ENCODE measurements at regions not wholly inside any gene's neighbourhood (a gene's known extent, or its start where the extent isn't known, plus 50 kb on each side); places are given as distances from the start of the nearest gene placed in this dataset.
"Not testable (repeated sequence)": the region's sequence is repeated elsewhere in the genome, so short reads cannot be mapped to it uniquely, and the experiment has no call there.

GRCh38 chr4:152062936-152063620 is 302.3 kb upstream of the GATB start:
- no peak overlapping the region for H3K27ac ChIP-seq
- H3K36me3 ChIP-seq, result no peaks in the 10 kb centered on the region
- peaks cover 0 to 16% (median 0%) of the 10 kb centered on the region in 9 donors for H3K4me1 ChIP-seq
- no peak for TF ChIP-seq CTCF (IDR thresholded peaks at IDR 0.05)
- peaks cover 0 to 4% (median 0%) of the 10 kb centered on the region in 11 donors for H3K9me3 ChIP-seq
- intact Hi-C loops (cut with DNase I), result no loop called here
- DNase-seq (no peak), ATAC-seq (no peak)
- H3K4me3 ChIP-seq, result no peak overlapping the region
- 47 to 60% methylated on average over 2 of the region's 2 CpGs for WGBS, 2 donors
- no peaks in the 10 kb centered on the region for H3K27me3 ChIP-seq

- WGBS, 2 donors, result 59 to 63% methylated on average over 3 of the region's 3 CpGs
- H3K36me3 ChIP-seq, result no peaks in the 10 kb centered on the region
- TF ChIP-seq CTCF (IDR thresholded peaks at IDR 0.05), result no peak
- peaks cover 0 to 30% (median 0%) of the 10 kb centered on the region in 11 donors for H3K9me3 ChIP-seq
- no peaks in the 10 kb centered on the region for H3K4me1 ChIP-seq
- intact Hi-C loops (cut with DNase I), result loop anchor here in 1 of 10 donors (10.0 kb wide), 1 partner anchor 110 kb away; no protein-coding TSS in a partner anchor
- DNase-seq (no peak), ATAC-seq (no peak)
- no peak overlapping the region for H3K4me3 ChIP-seq
- H3K27me3 ChIP-seq, result no peaks in the 10 kb centered on the region
- H3K27ac ChIP-seq, result no peak overlapping the region
Measured at GRCh38 chr4:152054731-152055130, 293.9 kb upstream of the GATB start.

DNA sequence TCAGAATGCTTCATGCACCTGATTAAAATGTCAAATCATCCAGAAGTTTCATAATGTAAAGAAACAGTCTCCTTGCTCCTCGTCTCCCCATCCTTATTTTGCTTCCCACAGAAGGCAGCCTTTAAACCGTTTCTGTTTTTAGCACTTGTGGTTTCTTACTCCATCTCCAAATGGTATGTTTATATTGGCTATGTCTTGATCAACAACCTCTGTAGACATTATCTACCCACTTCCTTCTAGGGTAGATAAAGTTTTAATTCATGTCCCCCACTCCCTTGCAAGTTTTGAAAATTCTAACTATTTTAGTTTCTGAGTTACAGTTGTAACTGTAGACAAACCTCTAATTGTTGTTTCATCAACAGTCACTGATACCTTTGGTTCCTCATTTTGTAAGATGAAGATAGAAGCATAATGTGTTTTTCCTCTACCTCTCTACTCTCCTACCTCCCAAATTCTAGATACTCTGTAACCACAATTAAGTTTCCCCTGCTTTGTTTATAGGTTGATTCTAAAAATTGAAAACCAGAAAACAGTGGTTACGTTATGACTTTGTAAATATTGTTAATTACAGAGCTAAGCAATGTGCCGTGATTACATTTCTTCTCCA is 291.7 kb upstream of the GATB start:
- Histone ChIP-seq H3K36me3 (no peaks in the 10 kb centered on the region), H3K4me3 (no peak overlapping the region), H3K27ac (no peak overlapping the region), H3K4me1 (no peaks in the 10 kb centered on the region), H3K9me3 (peaks cover 0 to 21% (median 0%) of the 10 kb centered on the region in 11 donors), H3K27me3 (no peaks in the 10 kb centered on the region)
- no peak for ATAC-seq
- DNase-seq, result no peak
- WGBS, 2 donors, result 64 to 77% methylated on average over 4 of the region's 4 CpGs
- intact Hi-C loops (cut with DNase I), result loop anchor here in 1 of 10 donors (10.0 kb wide), 1 partner anchor 112 kb away; no protein-coding TSS in a partner anchor
- no peak for TF ChIP-seq CTCF (IDR thresholded peaks at IDR 0.05)

DNA sequence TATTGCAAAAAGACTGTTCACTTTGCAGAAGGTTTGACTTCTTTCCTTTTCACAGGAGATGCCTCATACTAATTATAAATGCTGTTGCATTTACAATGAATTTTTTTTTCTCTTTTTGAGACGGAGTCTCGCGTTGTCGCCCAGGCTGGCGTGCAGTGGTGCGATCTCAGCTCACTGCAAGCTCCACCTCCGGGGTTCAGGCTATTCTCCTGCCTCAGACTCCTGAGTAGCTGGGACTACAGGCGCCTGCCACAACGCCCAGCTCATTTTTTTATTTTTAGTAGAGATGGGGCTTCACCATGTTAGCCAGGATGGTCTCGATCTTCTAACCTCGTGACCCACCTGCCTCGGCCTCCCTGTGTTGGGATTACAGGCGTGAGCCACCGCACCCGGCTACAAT is 290.5 kb upstream of the GATB start:
- H3K9me3 ChIP-seq, DNase-seq, H3K27me3 ChIP-seq, H3K4me1 ChIP-seq, ATAC-seq, H3K36me3 ChIP-seq, H3K4me3 ChIP-seq, H3K27ac ChIP-seq: not testable (repeated sequence)
- intact Hi-C loops (cut with DNase I), result loop anchor here in 1 of 10 donors (10.0 kb wide), 1 partner anchor 113 kb away; no protein-coding TSS in a partner anchor
- 97% methylated on average over 15 of the region's 15 CpGs for WGBS, 2 donors

- Histone ChIP-seq H3K27ac (no peak overlapping the region), H3K36me3 (no peaks in the 10 kb centered on the region), H3K9me3 (no peaks in the 10 kb centered on the region), H3K4me3 (no peak overlapping the region), H3K27me3 (peaks cover 0 to 14% (median 0%) of the 10 kb centered on the region in 7 donors), H3K4me1 (peaks cover 2 to 12% (median 10%) of the 10 kb centered on the region in 9 donors)
- no peak for DNase-seq
- intact Hi-C loops (cut with DNase I), result loop anchor here in 1 of 10 donors (10.0 kb wide), 1 partner anchor 115 kb away; no protein-coding TSS in a partner anchor
- TF ChIP-seq CTCF (IDR thresholded peaks at IDR 0.05), result no peak
- ATAC-seq, result no peak
- 75 to 81% methylated on average over 3 of the region's 3 CpGs for WGBS, 2 donors
Measured at GRCh38 chr4:152050106-152050505, 289.3 kb upstream of the GATB start.

Measured in heart right ventricle (tissue), 16 donors.